NCI-H69 (cell line): ENCODE measurements at regions not wholly inside any gene's neighbourhood (a gene's known extent, or its start where the extent isn't known, plus 50 kb on each side); places are given as distances from the start of the nearest gene placed in this dataset.
"Not testable (repeated sequence)": the region's sequence is repeated elsewhere in the genome, so short reads cannot be mapped to it uniquely, and the experiment has no call there.

Experiments used
- DNase-seq: peaks from one replicate; lab custom pipeline; 2025; lab: John Stamatoyannopoulos, UW

GRCh38 chr18:14991934-14992445, 244.0 kb downstream of the ANKRD30B start:
- not testable (repeated sequence) for DNase-seq

GRCh38 chr18:14992758-14993157, 244.8 kb downstream of the ANKRD30B start:
- DNase-seq = not testable (repeated sequence)

GRCh38 chr18:14995023-14995422, 247.1 kb downstream of the ANKRD30B start:
- DNase-seq = not testable (repeated sequence)

DNA sequence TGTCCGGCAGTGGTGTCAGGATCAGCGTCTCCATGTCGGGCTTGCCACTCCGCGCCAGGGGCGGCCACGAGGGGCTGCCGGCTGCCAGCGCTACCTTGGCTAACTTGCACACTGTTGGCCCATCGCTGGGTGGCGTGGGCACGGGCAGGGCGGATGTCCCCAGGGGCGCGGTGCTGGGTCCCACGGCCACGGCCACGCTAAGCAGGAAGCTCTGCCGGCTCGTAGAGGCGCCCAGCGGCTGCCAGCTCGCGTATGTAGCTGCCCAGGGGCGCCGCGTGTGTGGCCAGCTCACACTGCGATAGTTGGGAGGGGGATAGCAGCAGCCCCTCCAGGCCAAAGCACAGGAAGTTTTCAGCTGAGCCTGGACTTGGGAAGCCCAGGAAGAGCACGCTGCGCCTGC, 249.4 kb downstream of the ANKRD30B start:
- no peak for DNase-seq

- not testable (repeated sequence) for DNase-seq
Measured at GRCh38 chr18:14997899-14998298, 249.9 kb downstream of the ANKRD30B start.

DNA sequence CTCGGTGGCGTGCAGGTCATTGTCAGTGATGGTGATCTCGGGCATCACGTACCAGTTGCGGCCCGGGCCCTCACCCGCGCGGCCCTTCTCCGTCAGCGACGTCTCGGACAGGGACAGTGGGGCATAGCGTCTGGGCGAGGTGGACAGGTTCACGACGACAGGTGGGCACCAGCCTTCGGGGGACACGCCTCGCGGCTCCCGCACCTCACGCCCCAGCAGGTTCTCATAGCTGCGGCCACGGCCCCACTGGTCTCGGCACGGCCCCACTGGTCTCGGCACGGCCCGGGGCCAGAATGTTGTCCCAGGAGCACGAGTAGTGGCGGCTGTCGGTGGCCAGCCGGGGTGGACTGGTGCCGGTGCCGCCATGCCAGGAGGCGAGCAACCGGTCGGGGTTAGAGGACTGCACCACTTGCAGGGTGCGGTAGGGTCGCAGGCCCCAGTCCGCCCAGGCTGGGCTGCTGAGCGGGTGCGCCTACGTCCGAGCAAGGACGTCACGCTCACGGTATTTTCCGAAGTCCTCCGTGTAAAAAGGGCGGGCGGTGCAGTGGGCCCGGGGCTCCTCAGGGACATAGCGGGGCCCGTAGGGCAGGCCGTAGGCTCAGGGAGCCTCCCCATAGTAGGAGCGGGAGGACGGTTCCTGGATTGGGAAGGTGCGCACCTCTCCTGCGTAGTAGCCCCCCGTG, 250.5 kb downstream of the ANKRD30B start:
- not testable (repeated sequence) for DNase-seq

GRCh38 chr18:14999085-14999975, 251.4 kb downstream of the ANKRD30B start:
- no peak for DNase-seq

DNA sequence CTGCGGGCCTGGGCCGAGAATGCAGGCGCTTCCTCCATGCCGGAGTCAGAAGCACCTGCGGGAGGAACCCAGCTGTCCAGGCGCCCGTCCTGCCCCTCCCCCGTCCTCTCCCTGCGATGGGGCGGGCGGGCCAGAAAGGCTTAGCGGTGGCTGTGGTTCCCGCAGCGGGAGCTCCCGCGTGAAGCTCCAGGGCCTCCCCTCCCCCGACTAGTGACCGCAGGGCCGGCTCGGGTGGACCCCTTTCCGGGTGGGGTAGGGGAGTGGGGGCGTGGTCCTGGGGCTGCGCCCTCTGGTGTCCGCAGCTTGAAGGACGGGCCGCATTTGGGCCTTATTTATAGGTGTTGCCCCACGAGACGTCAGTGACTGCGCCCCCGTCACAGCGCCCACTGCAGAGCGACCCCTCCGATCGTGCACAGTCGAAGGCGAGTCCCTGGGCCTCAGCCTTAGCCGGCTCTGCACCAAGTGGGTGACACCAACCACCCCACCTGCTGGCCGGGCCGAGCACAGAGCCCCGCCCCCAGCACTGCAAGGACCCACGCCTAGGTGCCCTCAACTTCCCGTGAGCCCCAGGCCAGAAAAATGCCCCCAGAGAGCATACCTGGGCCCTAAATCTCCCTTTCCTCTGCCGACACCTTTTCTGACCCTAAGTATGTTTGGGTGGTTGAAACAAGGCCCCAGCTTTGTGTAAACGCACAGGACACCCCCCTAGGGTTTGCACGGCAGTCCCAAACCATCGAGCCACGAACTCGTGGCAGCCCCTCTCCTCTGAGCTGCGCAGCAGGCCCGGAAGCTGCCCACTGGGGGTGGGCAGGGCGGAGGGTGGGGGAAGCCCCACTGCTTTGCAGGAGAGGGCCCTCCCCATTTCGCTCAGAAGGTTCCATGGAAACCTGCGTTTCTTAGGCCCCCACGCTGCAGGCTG, 252.4 kb downstream of the ANKRD30B start:
- not testable (repeated sequence) for DNase-seq

DNA sequence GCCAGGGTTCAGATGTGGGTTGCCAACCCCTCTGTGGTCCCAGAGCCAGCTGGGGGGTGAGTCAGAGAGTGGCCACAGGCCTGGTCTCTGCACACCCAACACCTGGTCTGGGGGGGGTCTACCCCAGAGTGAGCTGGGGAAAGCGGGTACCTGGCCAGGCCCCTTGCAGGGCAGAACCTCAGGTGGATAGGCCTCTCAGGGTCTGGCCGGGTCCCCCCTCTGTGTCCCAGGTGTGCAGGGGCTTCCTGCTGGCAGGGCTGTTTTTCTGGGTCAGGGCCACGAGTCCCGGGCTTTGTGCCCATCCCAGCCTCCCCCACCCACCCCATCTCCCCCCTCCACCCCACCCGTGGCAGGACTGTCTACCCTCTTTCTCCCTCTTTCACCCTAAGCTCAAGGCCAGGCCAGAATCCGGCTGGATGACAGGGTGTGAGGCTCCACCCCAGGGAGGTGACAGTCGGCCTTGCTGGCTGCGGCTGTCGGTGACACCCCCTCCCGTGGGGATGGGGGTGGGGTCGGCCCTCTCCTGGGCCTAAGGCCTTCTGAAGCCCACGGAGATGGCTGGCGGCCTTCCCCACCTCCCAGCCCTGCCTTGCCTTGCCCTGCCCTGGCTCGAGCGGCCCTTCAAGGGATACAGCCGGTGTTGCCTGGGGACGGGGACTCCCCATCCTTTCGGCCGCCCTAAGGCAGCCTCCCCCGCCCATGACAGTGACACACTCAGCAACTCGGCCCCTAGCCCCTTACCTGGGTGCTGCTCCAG, 253.2 kb downstream of the ANKRD30B start:
- not testable (repeated sequence) for DNase-seq

DNA sequence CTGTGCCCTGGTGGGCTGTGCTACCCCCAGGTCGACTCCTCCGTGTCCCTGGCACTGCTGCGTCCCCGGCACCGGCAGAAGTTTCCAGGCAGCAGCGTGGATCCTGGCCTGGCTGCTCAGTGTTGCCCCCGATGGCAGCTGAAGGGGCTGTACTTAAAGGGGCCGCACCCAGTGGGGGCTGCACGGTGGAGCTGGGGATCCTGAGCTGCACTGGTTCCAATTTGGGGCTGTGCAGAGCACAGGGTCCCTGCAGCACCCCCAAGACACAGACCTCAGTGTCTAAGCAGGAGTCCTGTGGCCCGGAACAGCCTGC, 253.8 kb downstream of the ANKRD30B start:
- not testable (repeated sequence) for DNase-seq

DNA sequence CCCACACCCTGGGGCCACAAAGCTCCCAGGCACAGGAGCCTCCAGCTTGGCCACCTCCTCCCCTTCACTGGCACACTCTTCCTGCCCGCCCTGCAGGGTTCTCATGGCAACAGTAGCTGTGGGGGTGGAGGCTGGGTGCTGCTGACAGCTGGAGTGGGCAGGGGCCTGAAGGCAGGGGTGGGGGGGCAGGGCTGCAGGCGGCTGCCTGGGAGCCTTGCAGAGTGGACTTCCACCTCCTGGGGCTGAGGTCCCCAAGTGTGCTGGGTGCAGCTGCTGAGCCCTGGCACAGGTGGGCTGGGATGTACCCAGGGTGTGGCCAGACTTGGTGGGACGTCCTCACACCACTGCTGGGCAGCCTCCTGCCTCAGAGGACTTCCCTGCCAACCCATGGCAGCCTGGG, 254.8 kb downstream of the ANKRD30B start:
- peak; percentile 39 for DNase-seq

DNA sequence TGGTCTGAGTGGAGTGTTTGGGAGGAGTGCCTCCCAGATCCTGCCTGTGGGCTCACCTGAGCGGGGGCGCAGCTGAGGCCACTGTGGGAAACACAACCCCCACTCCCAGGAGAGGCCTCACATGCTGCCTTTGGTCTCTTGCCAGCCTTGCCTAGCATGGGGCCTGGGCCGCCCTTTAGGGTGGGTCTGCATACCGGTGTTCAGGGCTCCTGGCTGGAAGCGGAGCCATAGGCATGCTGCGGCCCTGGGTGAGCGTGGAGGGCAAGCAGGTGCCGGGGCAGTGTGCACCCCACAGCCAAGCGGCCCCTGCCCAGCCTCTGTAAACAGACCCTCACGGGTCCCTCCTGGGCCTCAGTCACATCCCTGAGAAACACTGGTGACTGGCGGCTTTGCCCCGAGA, 255.3 kb downstream of the ANKRD30B start:
- not testable (repeated sequence) for DNase-seq

DNA sequence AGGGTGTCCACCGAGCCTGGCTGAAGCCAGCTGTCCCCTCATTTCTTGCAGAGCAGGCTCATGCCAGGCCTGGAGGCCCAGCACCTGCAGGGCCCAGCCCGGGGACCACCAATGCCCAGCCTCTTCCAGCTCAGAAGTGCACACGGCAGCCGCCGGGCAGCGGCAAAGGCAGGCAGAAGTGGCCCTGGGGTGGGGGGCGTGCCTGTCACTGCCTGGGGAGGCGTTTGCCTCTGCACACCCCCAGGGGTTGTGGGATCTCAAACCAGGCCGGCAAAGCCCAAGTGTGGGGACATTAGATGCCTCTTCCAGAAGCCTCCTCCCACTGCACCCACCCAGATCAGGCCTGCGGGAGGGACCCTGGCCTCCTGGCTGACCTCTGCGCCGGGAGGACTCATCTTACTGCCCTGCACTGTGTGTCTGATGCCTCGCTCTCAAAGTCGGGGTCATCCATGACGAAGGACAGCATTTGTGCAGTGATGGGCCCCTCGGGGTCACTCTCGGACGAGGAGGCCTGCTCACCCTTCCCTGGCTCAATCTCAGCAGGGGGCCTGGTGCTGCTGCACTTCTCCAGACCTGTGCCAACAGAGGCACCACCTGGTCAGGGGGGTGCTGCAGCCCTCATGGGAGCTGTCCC, 255.8 kb downstream of the ANKRD30B start:
- not testable (repeated sequence) for DNase-seq

- DNase-seq = not testable (repeated sequence)
Measured at GRCh38 chr18:15004270-15004973, 256.4 kb downstream of the ANKRD30B start.

GRCh38 chr18:15005313-15006130, 257.6 kb downstream of the ANKRD30B start:
- DNase-seq = no peak

DNA sequence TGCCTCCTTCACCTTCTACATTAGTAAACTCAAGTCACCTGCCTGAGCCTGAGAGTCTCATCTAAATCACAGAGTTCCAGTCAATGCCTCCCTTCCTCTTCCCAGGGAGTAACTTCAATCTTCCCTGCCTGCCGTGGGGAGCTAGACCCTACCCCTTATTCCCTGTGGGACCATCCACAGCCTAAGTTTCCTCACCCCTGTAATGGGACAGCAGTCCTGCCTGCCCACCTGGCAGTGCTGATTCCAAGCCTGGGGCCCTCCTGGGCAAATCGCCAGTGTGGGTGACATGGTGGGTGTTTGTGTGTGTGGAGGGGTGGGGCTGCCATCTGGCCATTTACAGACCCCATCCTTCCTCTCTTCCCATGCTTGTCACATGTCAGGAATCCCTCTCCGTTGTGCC, 258.6 kb downstream of the ANKRD30B start:
- not testable (repeated sequence) for DNase-seq

- not testable (repeated sequence) for DNase-seq
Measured at GRCh38 chr18:15026041-15026440, 278.1 kb downstream of the ANKRD30B start.

DNA sequence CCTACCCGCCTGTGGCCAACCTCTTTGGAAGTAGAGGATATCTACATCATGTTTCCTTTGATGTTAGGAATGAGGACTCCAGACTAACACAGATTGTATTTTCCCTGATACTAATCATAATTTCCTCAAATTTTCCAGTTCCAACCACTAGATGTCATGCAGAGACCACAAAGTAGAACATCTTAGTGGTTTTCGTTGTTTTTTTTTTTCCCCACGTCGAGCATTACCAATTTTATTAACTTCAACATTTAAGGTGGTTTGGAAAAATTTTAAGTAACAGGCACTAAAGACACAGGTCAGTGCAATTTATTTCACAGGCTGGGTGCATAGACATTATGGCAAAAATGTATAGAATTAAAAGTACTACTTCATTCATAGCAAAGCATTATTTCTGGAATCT, 280.1 kb downstream of the ANKRD30B start:
- DNase-seq = not testable (repeated sequence)

- DNase-seq = not testable (repeated sequence)
Measured at GRCh38 chr18:15060279-15060880, 312.4 kb downstream of the ANKRD30B start.
